Sigmoid colon (tissue), 6 donors: ENCODE measurements at regions not wholly inside any gene's neighbourhood (a gene's known extent, or its start where the extent isn't known, plus 50 kb on each side); places are given as distances from the start of the nearest gene placed in this dataset.

Source experiments
- DNase-seq: peaks from one replicate; pipeline ENCODE4 v3.0.0-alpha.2; 2019
- H3K27ac ChIP-seq, 4 donors: fragments of 200-600 bp; sonication (generic); one replicate each; pipeline ENCODE4 v1.5.1; 2016 to 2019; ENCODE audit warnings: mild to moderate bottlenecking in 1 of 4
- H3K27me3 ChIP-seq, 3 donors: fragments of 200-600 bp; sonication (generic); one replicate each; pipeline ENCODE4 v1.5.1; 2019; ENCODE audit warnings: mild to moderate bottlenecking in 1 of 3
- H3K36me3 ChIP-seq, 4 donors: fragments of 200-600 bp; sonication (generic); one replicate each; pipeline ENCODE4 v1.5.1; 2016 to 2019
- H3K4me1 ChIP-seq, 4 donors: fragments of 200-600 bp; sonication (generic); one replicate each; pipeline ENCODE4 v1.5.1; 2017 to 2019
- H3K4me3 ChIP-seq, 4 donors: fragments of 200-600 bp; sonication (generic); one replicate each; pipeline ENCODE4 v1.5.1; 2017 to 2019; ENCODE audit warnings: mild to moderate bottlenecking in 2 of 4, moderate library complexity in 1 of 4
- H3K9me3 ChIP-seq, 4 donors: fragments of 200-600 bp in 3 of 4; sonication (generic) in 3 of 4; one replicate each; pipeline versions ENCODE4 v1.5.1 to v1.6.1; 2013 to 2019
- CTCF ChIP-seq, 4 experiments: fragments of 450-650 bp in 3 of 4; fragments of 200-600 bp in 1 of 4; IDR thresholded peaks; one replicate each; pipeline ENCODE4 v1.5.1; 2016 to 2019; ENCODE audit warnings: antibody characterized with exemption in 4 of 4, mild to moderate bottlenecking in 3 of 4, moderate library complexity in 2 of 4
- EP300 ChIP-seq, 4 donors: sonication (generic); formaldehyde crosslinking; IDR thresholded peaks; one replicate each; pipeline ENCODE4 v1.6.1; 2017; ENCODE audit warnings: antibody characterized with exemption in 4 of 4
- POLR2A ChIP-seq, 2 donors: fragments of 450-650 bp; IDR thresholded peaks; one replicate each; pipeline ENCODE4 v1.6.1; 2016; ENCODE audit warnings: antibody characterized with exemption in 2 of 2, mild to moderate bottlenecking in 2 of 2, moderate library complexity in 2 of 2
- POLR2AphosphoS5 ChIP-seq, 4 donors: sonication (generic); formaldehyde crosslinking; IDR thresholded peaks; one replicate each; pipeline ENCODE4 v1.6.1; 2017; ENCODE audit warnings: antibody characterized with exemption in 4 of 4
- WGBS, 2 donors: extraction: QIAGEN DNeasy Blood & Tissue Kit; methylation state at CpG; one replicate each; pipeline ENCODE4 v1.1.7; 2013; 5-methylcytosine and 5-hydroxymethylcytosine counted together
- intact Hi-C: fragments of 100-400 bp; cut with DNase I; formaldehyde crosslinking; loops from one replicate; pipeline ENCODE4 v1.15.1; 2023
- donor health status: healthy with polysubstance abuse.
- donor health status: healthy.

GRCh38 chr1:29673669-29674626, 437.6 kb downstream of the PTPRU start:
- 57 to 73% methylated on average over 6 of the region's 6 CpGs for WGBS, 2 donors
- Histone ChIP-seq H3K36me3 (no peaks in the 10 kb centered on the region), H3K9me3 (no peaks in the 10 kb centered on the region), H3K27ac (no peak overlapping the region), H3K4me3 (no peak overlapping the region), H3K27me3 (peaks cover 0 to 6% (median 0%) of the 10 kb centered on the region in 3 donors), H3K4me1 (no peaks in the 10 kb centered on the region)
- DNase-seq: no peak
- no peak for TF ChIP-seq POLR2AphosphoS5 (IDR thresholded peaks at IDR 0.05)
- no peak for TF ChIP-seq CTCF (IDR thresholded peaks at IDR 0.05)
- TF ChIP-seq EP300 (IDR thresholded peaks at IDR 0.05): no peak
- no peak for TF ChIP-seq POLR2A (IDR thresholded peaks at IDR 0.05)
- intact Hi-C loops: no loop called here

GRCh38 chr1:29673228-29673500, 436.8 kb downstream of the PTPRU start:
- H3K4me1 ChIP-seq: no peaks in the 10 kb centered on the region
- TF ChIP-seq POLR2A (IDR thresholded peaks at IDR 0.05) (no peak), EP300 (IDR thresholded peaks at IDR 0.05) (no peak), POLR2AphosphoS5 (IDR thresholded peaks at IDR 0.05) (no peak), CTCF (IDR thresholded peaks at IDR 0.05) (no peak)
- no peak for DNase-seq
- no peaks in the 10 kb centered on the region for H3K36me3 ChIP-seq
- H3K4me3 ChIP-seq: no peak overlapping the region
- H3K27me3 ChIP-seq: peaks cover 0 to 6% (median 0%) of the 10 kb centered on the region in 3 donors
- H3K9me3 ChIP-seq: no peaks in the 10 kb centered on the region
- intact Hi-C loops: no loop called here
- no peak overlapping the region for H3K27ac ChIP-seq

- H3K27me3 ChIP-seq: peaks cover 0 to 5% (median 0%) of the 10 kb centered on the region in 3 donors
- H3K4me3 ChIP-seq: no peak overlapping the region
- no peaks in the 10 kb centered on the region for H3K4me1 ChIP-seq
- H3K36me3 ChIP-seq: no peaks in the 10 kb centered on the region
- WGBS, 2 donors: 77 to 86% methylated on average over 10 of the region's 10 CpGs
- no peak for DNase-seq
- intact Hi-C loops: no loop called here
- TF ChIP-seq POLR2A (IDR thresholded peaks at IDR 0.05) (no peak), POLR2AphosphoS5 (IDR thresholded peaks at IDR 0.05) (no peak), CTCF (IDR thresholded peaks at IDR 0.05) (no peak), EP300 (IDR thresholded peaks at IDR 0.05) (no peak)
- no peaks in the 10 kb centered on the region for H3K9me3 ChIP-seq
- H3K27ac ChIP-seq: no peak overlapping the region
Observed at GRCh38 chr1:29672416-29673227, 436.3 kb downstream of the PTPRU start.

- DNase-seq: no peak
- TF ChIP-seq CTCF (IDR thresholded peaks at IDR 0.05) (no peak), EP300 (IDR thresholded peaks at IDR 0.05) (no peak), POLR2AphosphoS5 (IDR thresholded peaks at IDR 0.05) (no peak), POLR2A (IDR thresholded peaks at IDR 0.05) (no peak)
- no peaks in the 10 kb centered on the region for H3K4me1 ChIP-seq
- H3K27ac ChIP-seq: no peak overlapping the region
- no peak overlapping the region for H3K4me3 ChIP-seq
- H3K27me3 ChIP-seq: peaks cover 0 to 3% (median 0%) of the 10 kb centered on the region in 3 donors
- WGBS, 2 donors: 69 to 81% methylated on average over 14 of the region's 14 CpGs
- no peaks in the 10 kb centered on the region for H3K9me3 ChIP-seq
- intact Hi-C loops: no loop called here
- no peaks in the 10 kb centered on the region for H3K36me3 ChIP-seq
Observed at GRCh38 chr1:29671446-29672356, 435.4 kb downstream of the PTPRU start.
